DOHH2 (cell line): ENCODE measurements at regions not wholly inside any gene's neighbourhood (a gene's known extent, or its start where the extent isn't known, plus 50 kb on each side); places are given as distances from the start of the nearest gene placed in this dataset.

Experiments used
- H3F3A ChIP-seq: fragments of 200-600 bp; sonication (generic), shearing (Covaris generic); 2 replicates; pipeline ENCODE4 v1.6.0; 2016; ENCODE audit warnings: antibody characterized with exemption, mild to moderate bottlenecking; ENCODE audit not compliant: control insufficient read depth, insufficient read depth
- H3K27ac ChIP-seq: fragments of 200-600 bp; sonication (generic); 2 replicates; pipeline ENCODE4 v1.5.1; 2014; ENCODE audit warnings: low read depth, mild to moderate bottlenecking, low read length, moderate library complexity
- H3K27me3 ChIP-seq: fragments of 200-600 bp; sonication (generic); 2 replicates; pipeline ENCODE4 v1.6.1; 2014; ENCODE audit warnings: mild to moderate bottlenecking, low read length, mixed read lengths; ENCODE audit not compliant: control insufficient read depth
- H3K36me3 ChIP-seq: fragments of 200-600 bp; sonication (generic); 2 replicates; pipeline ENCODE4 v1.6.1; 2014; ENCODE audit warnings: mild to moderate bottlenecking, low read length, moderate library complexity, mixed read lengths; ENCODE audit not compliant: control insufficient read depth
- H3K4me1 ChIP-seq: fragments of 200-600 bp; sonication (generic); 2 replicates; pipeline ENCODE4 v1.6.1; 2014; ENCODE audit warnings: mild to moderate bottlenecking, low read length, mixed read lengths; ENCODE audit not compliant: control insufficient read depth
- H3K4me2 ChIP-seq: fragments of 200-600 bp; sonication (generic); 2 replicates; pipeline ENCODE4 v1.6.0; 2014; ENCODE audit warnings: mild to moderate bottlenecking, low read length, moderate library complexity
- H3K4me3 ChIP-seq: fragments of 200-600 bp; sonication (generic); 2 replicates; pipeline ENCODE4 v1.5.1; 2014; ENCODE audit warnings: mild to moderate bottlenecking, low read length, mixed read lengths
- H3K79me2 ChIP-seq: fragments of 200-600 bp; sonication (generic); 2 replicates; pipeline ENCODE4 v1.6.1; 2014; ENCODE audit warnings: mild to moderate bottlenecking, low read length, mixed read lengths; ENCODE audit not compliant: control insufficient read depth
- H3K9me2 ChIP-seq: fragments of 200-600 bp; sonication (generic); replicated peaks from 2 replicates; pipeline ENCODE4 v1.6.1; 2014; ENCODE audit warnings: mild to moderate bottlenecking, low read length, mixed read lengths; ENCODE audit not compliant: control insufficient read depth
- H3K9me3 ChIP-seq: fragments of 200-600 bp; sonication (generic); 2 replicates; pipeline ENCODE4 v1.6.1; 2014; ENCODE audit warnings: antibody characterized with exemption, low read length, mixed read lengths; ENCODE audit not compliant: control insufficient read depth, insufficient read depth
- H4K20me1 ChIP-seq: fragments of 200-600 bp; sonication (generic); 2 replicates; pipeline ENCODE4 v1.6.0; 2014; ENCODE audit warnings: low read depth, mild to moderate bottlenecking, antibody characterized with exemption, low read length, moderate library complexity; ENCODE audit not compliant: control insufficient read depth, insufficient read depth
- CTCF ChIP-seq: fragments of 200-600 bp; sonication (generic); IDR thresholded peaks from one replicate; pipeline ENCODE4 v1.5.1; 2014; ENCODE audit warnings: antibody characterized with exemption, mild to moderate bottlenecking, low read depth, low read length; ENCODE audit not compliant: poor library complexity, severe bottlenecking
- EZH2phosphoT487 ChIP-seq: fragments of 200-600 bp; sonication (generic); IDR thresholded peaks from 2 replicates; pipeline ENCODE4 v1.6.1; 2017; ENCODE audit warnings: borderline replicate concordance, mild to moderate bottlenecking, antibody characterized with exemption, low read length, moderate library complexity, mixed read lengths

- Histone ChIP-seq H3K4me3 (no peak overlapping the region), H3K9me3 (no peaks in the 10 kb centered on the region), H3K36me3 (no peaks in the 10 kb centered on the region), H3K9me2 (no peaks in the 10 kb centered on the region), H3K27ac (no peak overlapping the region), H3F3A (no peaks in the 10 kb centered on the region), H4K20me1 (no peaks in the 10 kb centered on the region), H3K4me1 (no peaks in the 10 kb centered on the region), H3K4me2 (no peak overlapping the region), H3K79me2 (no peaks in the 10 kb centered on the region), H3K27me3 (no peaks in the 10 kb centered on the region)
- no peak for TF ChIP-seq CTCF
- no peak for TF ChIP-seq EZH2phosphoT487
Observed at GRCh38 chr14:97149775-97150174, 352.6 kb downstream of the VRK1 start.

- Histone ChIP-seq H3K27me3 (no peaks in the 10 kb centered on the region), H3K4me3 (no peak overlapping the region), H3K27ac (no peak overlapping the region), H3K4me1 (no peaks in the 10 kb centered on the region), H3K36me3 (no peaks in the 10 kb centered on the region), H4K20me1 (no peaks in the 10 kb centered on the region), H3F3A (no peaks in the 10 kb centered on the region), H3K9me2 (no peaks in the 10 kb centered on the region), H3K79me2 (no peaks in the 10 kb centered on the region), H3K4me2 (no peak overlapping the region), H3K9me3 (no peaks in the 10 kb centered on the region)
- TF ChIP-seq EZH2phosphoT487 = no peak
- no peak for TF ChIP-seq CTCF
Observed at GRCh38 chr14:97153527-97153926, 356.3 kb downstream of the VRK1 start.

GRCh38 chr14:97155320-97155719, 358.1 kb downstream of the VRK1 start:
- TF ChIP-seq EZH2phosphoT487 (no peak), CTCF (no peak)
- Histone ChIP-seq H3K9me2 (no peaks in the 10 kb centered on the region), H3K4me2 (no peak overlapping the region), H3K9me3 (peaks cover 11% of the 10 kb centered on the region; the same call in 1 of the 2 replicates), H3K27me3 (no peaks in the 10 kb centered on the region), H4K20me1 (no peaks in the 10 kb centered on the region), H3K4me3 (no peak overlapping the region), H3K4me1 (no peaks in the 10 kb centered on the region), H3K79me2 (no peaks in the 10 kb centered on the region), H3F3A (no peaks in the 10 kb centered on the region), H3K27ac (no peak overlapping the region), H3K36me3 (no peaks in the 10 kb centered on the region)

- H3K36me3 ChIP-seq = no peaks in the 10 kb centered on the region
Observed at GRCh38 chr14:97155814-97156213, 358.6 kb downstream of the VRK1 start.

More at GRCh38 chr14:97155814-97156213, 358.6 kb downstream of the VRK1 start:
- Histone ChIP-seq H3K4me2 (no peak overlapping the region), H3K27ac (no peak overlapping the region), H3K4me1 (no peaks in the 10 kb centered on the region), H4K20me1 (no peaks in the 10 kb centered on the region), H3K27me3 (no peaks in the 10 kb centered on the region), H3K4me3 (no peak overlapping the region), H3K9me3 (peaks cover 11% of the 10 kb centered on the region; the same call in 1 of the 2 replicates), H3F3A (no peaks in the 10 kb centered on the region), H3K9me2 (no peaks in the 10 kb centered on the region), H3K79me2 (no peaks in the 10 kb centered on the region)
- TF ChIP-seq CTCF (no peak), EZH2phosphoT487 (no peak)
